ENCODE measurements at regions not wholly inside any gene's neighbourhood (a gene's known extent, or its start where the extent isn't known, plus 50 kb on each side); places are given as distances from the start of the nearest gene placed in this dataset.

- TF ChIP-seq CTCF (IDR thresholded peaks at IDR 0.05) (no peak), POLR2A (IDR thresholded peaks at IDR 0.05) (no peak)
Observed at GRCh38 chr6:78615430-78615904, 251.9 kb upstream of the IRAK1BP1 start.
